ENCODE measurements at regions not wholly inside any gene's neighbourhood (a gene's known extent, or its start where the extent isn't known, plus 50 kb on each side); places are given as distances from the start of the nearest gene placed in this dataset.

- Histone ChIP-seq H3K27me3 (replicated peaks; ENCODE audit: control insufficient read depth, insufficient read depth, low read length) (no peaks in the 10 kb centered on the region), H3K4me3 (ENCODE audit: low read depth, low read length) (no peak overlapping the region), H3K9me3 (no peaks in the 10 kb centered on the region), H3K36me3 (ENCODE audit: control insufficient read depth, insufficient read depth, low read length) (no peaks in the 10 kb centered on the region), H3K4me1 (no peaks in the 10 kb centered on the region)
- no peaks in the 10 kb centered on the region for H3K9me3 Mint-ChIP-seq (ENCODE audit: unreplicated experiment)
- H3K27me3 Mint-ChIP-seq (ENCODE audit: insufficient read depth, unreplicated experiment) = no peaks in the 10 kb centered on the region
- intact Hi-C loops (cut with micrococcal nuclease; ENCODE audit: unreplicated experiment) = no loop called here
- no peak overlapping the region for H3K27ac Mint-ChIP-seq (ENCODE audit: unreplicated experiment)
- TF ChIP-seq CTCF (IDR thresholded peaks at IDR 0.05; ENCODE audit: insufficient read depth in 1 of 2, low read depth in 1 of 2, low read length in 1 of 2, severe bottlenecking in 1 of 2, unreplicated experiment in 1 of 2) = no peak
- H3K4me1 Mint-ChIP-seq (ENCODE audit: low read depth, unreplicated experiment) = no peaks in the 10 kb centered on the region
- POLR2A ChIA-PET = no interaction called here
- BruUV-seq (replicated peaks) = no TSS peak
- DNase-seq = no peak
- H3K36me3 Mint-ChIP-seq (ENCODE audit: insufficient read depth, unreplicated experiment) = no peaks in the 10 kb centered on the region
- H3K4me3 Mint-ChIP-seq (ENCODE audit: unreplicated experiment) = no peak overlapping the region
- CTCF ChIA-PET = no interaction called here
These were observed 518.1 kb downstream of the SNAPC1 start for GRCh38 chr14:62280366-62280765.

DNA sequence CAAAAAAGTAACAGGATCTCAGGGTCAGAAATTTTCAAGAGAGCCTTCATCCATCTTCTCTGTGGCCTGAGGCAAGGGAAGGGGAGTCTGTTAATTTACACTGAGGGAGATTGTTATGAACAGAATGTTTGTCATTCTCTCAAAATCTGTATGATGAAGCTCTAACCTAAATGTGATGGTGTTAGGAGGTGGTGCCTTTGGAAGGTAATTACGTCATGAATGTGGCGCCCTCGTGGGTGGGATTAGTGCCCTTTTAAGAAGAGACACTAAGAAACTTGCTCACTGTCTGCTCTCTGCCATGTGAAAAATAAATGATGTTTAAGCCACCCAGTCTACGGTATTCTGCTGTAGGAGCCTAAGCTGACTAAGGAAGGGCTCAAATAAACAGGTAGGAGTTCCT, 521.6 kb downstream of the SNAPC1 start:
- POLR2A ChIA-PET = no interaction called here
- Mint-ChIP-seq H3K9me3 (ENCODE audit: unreplicated experiment) (no peaks in the 10 kb centered on the region), H3K27ac (ENCODE audit: unreplicated experiment) (no peak overlapping the region), H3K4me3 (ENCODE audit: unreplicated experiment) (no peak overlapping the region), H3K4me1 (ENCODE audit: low read depth, unreplicated experiment) (no peaks in the 10 kb centered on the region), H3K27me3 (ENCODE audit: insufficient read depth, unreplicated experiment) (no peaks in the 10 kb centered on the region), H3K36me3 (ENCODE audit: insufficient read depth, unreplicated experiment) (no peaks in the 10 kb centered on the region)
- BruUV-seq (replicated peaks) = no TSS peak
- no peak for TF ChIP-seq CTCF (IDR thresholded peaks at IDR 0.05; ENCODE audit: insufficient read depth in 1 of 2, low read depth in 1 of 2, low read length in 1 of 2, severe bottlenecking in 1 of 2, unreplicated experiment in 1 of 2)
- H3K36me3 ChIP-seq (ENCODE audit: control insufficient read depth, insufficient read depth, low read length) = no peaks in the 10 kb centered on the region
- no peak overlapping the region for H3K4me3 ChIP-seq (ENCODE audit: low read depth, low read length)
- H3K27me3 ChIP-seq (replicated peaks; ENCODE audit: control insufficient read depth, insufficient read depth, low read length) = no peaks in the 10 kb centered on the region
- no peak for DNase-seq
- CTCF ChIA-PET = no interaction called here
- intact Hi-C loops (cut with micrococcal nuclease; ENCODE audit: unreplicated experiment) = no loop called here
- no peaks in the 10 kb centered on the region for H3K4me1 ChIP-seq
- H3K9me3 ChIP-seq = no peaks in the 10 kb centered on the region

- BruUV-seq (replicated peaks) = no TSS peak
- H3K9me3 ChIP-seq = no peaks in the 10 kb centered on the region
- TF ChIP-seq CTCF (IDR thresholded peaks at IDR 0.05; ENCODE audit: insufficient read depth in 1 of 2, low read depth in 1 of 2, low read length in 1 of 2, severe bottlenecking in 1 of 2, unreplicated experiment in 1 of 2) = no peak
- H3K4me3 ChIP-seq (ENCODE audit: low read depth, low read length) = no peak overlapping the region
- no peaks in the 10 kb centered on the region for H3K36me3 ChIP-seq (ENCODE audit: control insufficient read depth, insufficient read depth, low read length)
- intact Hi-C loops (cut with micrococcal nuclease; ENCODE audit: unreplicated experiment) = no loop called here
- H3K27me3 ChIP-seq (replicated peaks; ENCODE audit: control insufficient read depth, insufficient read depth, low read length) = no peaks in the 10 kb centered on the region; the same call in 1 of the 2 replicates
- H3K4me1 ChIP-seq = no peaks in the 10 kb centered on the region
- Mint-ChIP-seq H3K36me3 (ENCODE audit: insufficient read depth, unreplicated experiment) (no peaks in the 10 kb centered on the region), H3K4me3 (ENCODE audit: unreplicated experiment) (no peak overlapping the region), H3K9me3 (ENCODE audit: unreplicated experiment) (no peaks in the 10 kb centered on the region), H3K4me1 (ENCODE audit: low read depth, unreplicated experiment) (no peaks in the 10 kb centered on the region), H3K27me3 (ENCODE audit: insufficient read depth, unreplicated experiment) (no peaks in the 10 kb centered on the region), H3K27ac (ENCODE audit: unreplicated experiment) (no peak overlapping the region)
- DNase-seq = no peak
- ChIA-PET POLR2A (no interaction called here), CTCF (no interaction called here)
These were observed 527.3 kb downstream of the SNAPC1 start for GRCh38 chr14:62289471-62289870.
